HEK293T (cell line): ENCODE measurements at regions not wholly inside any gene's neighbourhood (a gene's known extent, or its start where the extent isn't known, plus 50 kb on each side); places are given as distances from the start of the nearest gene placed in this dataset.

ENCODE experiments used
- BHLHE40 ChIP-seq: fragments of 450-650 bp; IDR thresholded peaks from 2 replicates; pipeline ENCODE4 v1.6.1; 2016; ENCODE audit warnings: mild to moderate bottlenecking, moderate library complexity, borderline replicate concordance
- CTBP1 ChIP-seq: fragments of 450-650 bp; IDR thresholded peaks from 2 replicates; pipeline ENCODE4 v1.6.1; 2016; ENCODE audit warnings: borderline replicate concordance
- ELF4 ChIP-seq: fragments of 450-650 bp; IDR thresholded peaks from 2 replicates; pipeline ENCODE4 v1.6.1; 2017; ENCODE audit warnings: antibody characterized with exemption
- FOXA1 ChIP-seq: fragments of 450-650 bp; IDR thresholded peaks from 2 replicates; pipeline ENCODE4 v1.6.1; 2016; ENCODE audit warnings: mild to moderate bottlenecking
- FOXK2 ChIP-seq: fragments of 450-650 bp; IDR thresholded peaks from 2 replicates; pipeline ENCODE4 v1.6.1; 2016; ENCODE audit warnings: mild to moderate bottlenecking
- FOXM1 ChIP-seq: fragments of 450-650 bp; IDR thresholded peaks from 2 replicates; pipeline ENCODE4 v1.6.1; 2017; ENCODE audit warnings: mild to moderate bottlenecking, borderline replicate concordance
- L3MBTL2 ChIP-seq: fragments of 450-650 bp; conservative IDR thresholded peaks from 2 replicates; pipeline ENCODE4 v1.6.1; 2016; ENCODE audit warnings: mild to moderate bottlenecking
- LEF1 ChIP-seq: fragments of 450-650 bp; IDR thresholded peaks from 2 replicates; pipeline ENCODE4 v1.6.1; 2017; ENCODE audit warnings: mild to moderate bottlenecking, borderline replicate concordance
- NFRKB ChIP-seq: fragments of 450-650 bp; IDR thresholded peaks from 2 replicates; pipeline ENCODE4 v1.6.1; 2016; ENCODE audit warnings: mild to moderate bottlenecking, moderate library complexity
- SP1 ChIP-seq: fragments of 450-650 bp; IDR thresholded peaks from 2 replicates; pipeline ENCODE4 v1.6.1; 2017
- TARDBP ChIP-seq: fragments of 450-650 bp; IDR thresholded peaks from 2 replicates; pipeline ENCODE4 v1.6.1; 2016
- ZNF384 ChIP-seq: fragments of 450-650 bp; IDR thresholded peaks from 2 replicates; pipeline ENCODE4 v1.6.1; 2016
- TF ChIP-seq, protein P1 (sequence below): fragments of 450-650 bp; IDR thresholded peaks from 2 replicates; pipeline ENCODE4 v1.6.1; 2016

DNA sequence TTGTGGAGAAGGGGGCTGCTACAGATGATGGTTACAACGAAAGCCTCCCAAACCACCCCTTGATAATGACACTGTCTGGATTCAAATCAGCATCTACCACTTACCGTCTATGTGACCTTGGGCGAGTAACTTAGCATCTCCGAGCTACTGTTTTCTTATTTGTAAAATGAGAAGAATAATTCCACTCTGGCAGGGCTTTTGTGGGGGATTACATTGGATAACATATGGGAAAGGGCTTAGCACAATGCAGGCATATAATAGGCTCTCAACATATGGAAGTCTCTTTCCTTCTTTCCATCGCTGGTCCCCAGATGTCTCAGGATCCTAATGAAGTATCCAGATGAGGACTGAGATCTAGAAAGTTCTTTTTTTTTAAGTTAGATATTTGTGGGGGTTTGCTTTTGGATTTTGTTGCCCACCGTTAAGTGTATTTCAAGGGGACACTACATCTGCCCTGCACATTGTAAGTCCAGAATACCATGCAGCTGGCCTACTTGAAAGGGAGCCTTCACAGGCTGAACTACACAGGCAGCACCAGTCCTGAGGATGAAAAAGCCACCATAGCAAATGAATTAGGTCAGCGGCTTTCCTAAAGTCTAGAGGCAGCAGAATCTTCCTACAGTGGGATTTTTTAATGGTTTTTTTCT is 172.2 kb upstream of the IRF2BP2 start:
- TF ChIP-seq FOXM1 (no peak), NFRKB (no peak), TARDBP (no peak), BHLHE40 (no peak), FOXK2 (no peak), SP1 (no peak), CTBP1 (no peak), L3MBTL2 (no peak), ZNF384 (no peak), FOXA1 (no peak), LEF1 (no peak), ELF4 (no peak)
- TF ChIP-seq, protein P1, sequence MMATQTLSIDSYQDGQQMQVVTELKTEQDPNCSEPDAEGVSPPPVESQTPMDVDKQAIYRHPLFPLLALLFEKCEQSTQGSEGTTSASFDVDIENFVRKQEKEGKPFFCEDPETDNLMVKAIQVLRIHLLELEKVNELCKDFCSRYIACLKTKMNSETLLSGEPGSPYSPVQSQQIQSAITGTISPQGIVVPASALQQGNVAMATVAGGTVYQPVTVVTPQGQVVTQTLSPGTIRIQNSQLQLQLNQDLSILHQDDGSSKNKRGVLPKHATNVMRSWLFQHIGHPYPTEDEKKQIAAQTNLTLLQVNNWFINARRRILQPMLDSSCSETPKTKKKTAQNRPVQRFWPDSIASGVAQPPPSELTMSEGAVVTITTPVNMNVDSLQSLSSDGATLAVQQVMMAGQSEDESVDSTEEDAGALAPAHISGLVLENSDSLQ, result no peak
